Esophagus squamous epithelium (tissue), 5 donors: ENCODE measurements at regions not wholly inside any gene's neighbourhood (a gene's known extent, or its start where the extent isn't known, plus 50 kb on each side); places are given as distances from the start of the nearest gene placed in this dataset.

Source experiments
- DNase-seq: peaks from one replicate; lab custom pipeline; 2025; lab: John Stamatoyannopoulos, UW
- H3K27ac ChIP-seq, 4 donors: fragments of 200-600 bp; sonication (generic); one replicate each; pipeline ENCODE4 v1.5.1; 2016 to 2019; ENCODE audit warnings: mild to moderate bottlenecking in 1 of 4
- H3K27me3 ChIP-seq, 4 donors: fragments of 200-600 bp; sonication (generic); 1 replicate in 3 of 4; 2 replicates in 1 of 4; pipeline versions ENCODE4 v1.5.1 to v1.6.0; 2017 to 2021; ENCODE audit warnings: antibody characterized with exemption in 1 of 4
- H3K36me3 ChIP-seq, 3 donors: fragments of 200-600 bp; sonication (generic); one replicate each; pipeline ENCODE4 v1.5.1; 2016 to 2019
- H3K4me1 ChIP-seq, 3 donors: fragments of 200-600 bp; sonication (generic); one replicate each; pipeline ENCODE4 v1.5.1; 2017 to 2019
- H3K4me3 ChIP-seq, 4 donors: fragments of 200-600 bp; sonication (generic); 1 replicate in 3 of 4; 2 replicates in 1 of 4; pipeline ENCODE4 v1.5.1; 2016 to 2019; ENCODE audit warnings: mild to moderate bottlenecking in 2 of 4, moderate library complexity in 1 of 4
- H3K9me3 ChIP-seq, 3 donors: fragments of 200-600 bp; sonication (generic); one replicate each; pipeline ENCODE4 v1.5.1; 2016 to 2019
- POLR2A ChIP-seq, 4 donors: fragments of 450-650 bp; IDR thresholded peaks; one replicate each; pipeline ENCODE4 v1.6.1; 2017; ENCODE audit warnings: antibody characterized with exemption in 4 of 4, mild to moderate bottlenecking in 4 of 4, moderate library complexity in 3 of 4
- WGBS, 2 donors: methylation state at CpG; one replicate each; pipeline ENCODE4 v1.1.5; 2018; 5-methylcytosine and 5-hydroxymethylcytosine counted together
- intact Hi-C: fragments of 100-400 bp; cut with DNase I; formaldehyde crosslinking; loops from one replicate; pipeline ENCODE4 v1.15.0; 2022
- TF ChIP-seq, protein P1 (sequence below), 6 experiments: fragments of 450-650 bp in 4 of 6; fragments of 200-600 bp in 2 of 6; sonication (generic) in 2 of 6; IDR thresholded peaks; one replicate each; pipeline ENCODE4 v1.5.1; 2016 to 2019; ENCODE audit warnings: antibody characterized with exemption in 6 of 6, mild to moderate bottlenecking in 4 of 6, moderate library complexity in 4 of 6
- donor health status: DM: yes; HTN: yes; CAD: no.

DNA sequence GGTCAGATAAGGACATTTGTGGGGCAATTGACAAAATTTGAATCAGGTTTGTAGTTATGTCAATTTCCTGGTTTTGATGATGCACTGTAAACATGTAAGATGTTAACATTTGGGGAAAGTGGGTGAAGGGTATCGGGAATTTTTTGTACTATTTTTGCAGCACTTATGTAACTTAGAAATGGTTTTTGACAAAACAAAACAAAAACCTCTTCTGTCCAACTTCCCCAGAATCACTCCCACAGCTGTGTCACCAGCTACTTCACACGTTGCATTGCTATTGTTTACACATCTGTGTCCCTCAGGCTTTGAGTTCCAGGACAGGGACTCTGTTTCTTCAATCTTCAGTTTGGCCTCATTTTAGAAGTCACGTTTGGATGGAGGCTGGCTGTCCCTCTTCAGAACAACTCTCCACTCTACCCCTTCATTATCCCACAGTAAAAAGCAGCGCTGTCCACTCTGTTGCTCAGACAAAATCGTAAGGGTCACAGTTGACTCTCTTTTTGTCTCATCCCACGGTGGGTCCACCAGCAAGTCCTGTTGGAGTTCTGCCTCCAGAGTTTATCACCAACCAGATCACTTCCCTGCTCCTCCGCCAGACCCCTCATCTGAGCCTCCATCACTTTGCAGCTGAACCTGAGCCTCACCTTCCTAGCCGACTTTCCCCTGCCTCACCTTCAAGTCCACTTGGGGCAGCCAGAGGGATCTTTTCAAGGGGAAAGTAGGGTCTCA lies 63.2 kb downstream of the NENF start:
- H3K4me3 ChIP-seq = no peak overlapping the region
- H3K36me3 ChIP-seq = no peaks in the 10 kb centered on the region
- no peaks in the 10 kb centered on the region for H3K9me3 ChIP-seq
- no peak overlapping the region for H3K27ac ChIP-seq
- intact Hi-C loops = no loop called here
- no peak for TF ChIP-seq POLR2A (IDR thresholded peaks at IDR 0.05)
- TF ChIP-seq, protein P1, sequence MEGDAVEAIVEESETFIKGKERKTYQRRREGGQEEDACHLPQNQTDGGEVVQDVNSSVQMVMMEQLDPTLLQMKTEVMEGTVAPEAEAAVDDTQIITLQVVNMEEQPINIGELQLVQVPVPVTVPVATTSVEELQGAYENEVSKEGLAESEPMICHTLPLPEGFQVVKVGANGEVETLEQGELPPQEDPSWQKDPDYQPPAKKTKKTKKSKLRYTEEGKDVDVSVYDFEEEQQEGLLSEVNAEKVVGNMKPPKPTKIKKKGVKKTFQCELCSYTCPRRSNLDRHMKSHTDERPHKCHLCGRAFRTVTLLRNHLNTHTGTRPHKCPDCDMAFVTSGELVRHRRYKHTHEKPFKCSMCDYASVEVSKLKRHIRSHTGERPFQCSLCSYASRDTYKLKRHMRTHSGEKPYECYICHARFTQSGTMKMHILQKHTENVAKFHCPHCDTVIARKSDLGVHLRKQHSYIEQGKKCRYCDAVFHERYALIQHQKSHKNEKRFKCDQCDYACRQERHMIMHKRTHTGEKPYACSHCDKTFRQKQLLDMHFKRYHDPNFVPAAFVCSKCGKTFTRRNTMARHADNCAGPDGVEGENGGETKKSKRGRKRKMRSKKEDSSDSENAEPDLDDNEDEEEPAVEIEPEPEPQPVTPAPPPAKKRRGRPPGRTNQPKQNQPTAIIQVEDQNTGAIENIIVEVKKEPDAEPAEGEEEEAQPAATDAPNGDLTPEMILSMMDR (IDR thresholded peaks at IDR 0.05) = no peak
- H3K4me1 ChIP-seq = peaks cover 0 to 5% (median 0%) of the 10 kb centered on the region in 3 donors
- no peak for DNase-seq
- 53 to 70% methylated on average over 7 to 8 of the region's 8 CpGs for WGBS, 2 donors
- no peaks in the 10 kb centered on the region for H3K27me3 ChIP-seq

DNA sequence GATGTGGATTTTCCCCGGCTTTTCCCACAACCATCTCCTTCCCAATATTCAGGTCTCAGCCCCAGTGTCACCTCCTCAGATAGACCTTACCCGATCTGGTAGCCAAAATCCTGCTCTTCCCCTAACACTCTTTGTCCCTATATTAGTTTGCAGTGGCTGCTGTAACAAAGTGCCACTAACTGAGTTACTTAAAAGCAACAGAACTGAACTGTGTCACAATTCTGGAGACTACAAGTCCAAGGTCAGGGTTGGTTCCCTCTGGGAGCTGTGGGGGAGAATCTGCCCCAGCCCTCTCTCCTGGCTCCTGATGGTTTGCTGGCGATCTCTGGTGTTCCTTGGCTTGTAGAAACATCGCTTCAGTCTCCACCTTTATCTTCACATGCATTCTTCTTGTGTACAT lies 64.0 kb downstream of the NENF start:
- H3K36me3 ChIP-seq = no peaks in the 10 kb centered on the region

DNA sequence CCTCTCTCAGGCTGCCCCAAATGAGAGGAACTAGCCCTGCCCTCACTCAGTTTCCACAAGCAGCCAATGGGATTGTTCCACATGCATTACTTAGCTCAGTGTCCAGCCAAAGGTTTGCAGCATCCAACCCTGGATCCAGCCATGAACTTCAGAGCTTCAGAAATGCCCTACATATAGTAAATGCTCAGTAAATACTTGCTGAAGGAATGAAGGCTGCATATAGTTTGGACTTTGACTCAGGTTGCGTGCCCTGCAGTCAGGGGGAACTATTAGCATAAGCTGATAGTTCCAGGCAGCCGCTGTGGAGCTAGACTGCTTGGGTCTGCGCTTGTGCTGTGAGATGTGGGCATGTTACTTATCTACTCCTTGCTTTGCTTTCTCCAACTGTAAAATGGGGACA lies 64.8 kb downstream of the NENF start:
- Histone ChIP-seq H3K27ac (no peak overlapping the region), H3K4me3 (no peak overlapping the region), H3K36me3 (no peaks in the 10 kb centered on the region), H3K9me3 (no peaks in the 10 kb centered on the region), H3K4me1 (peaks cover 0 to 5% (median 0%) of the 10 kb centered on the region in 3 donors), H3K27me3 (no peaks in the 10 kb centered on the region)
- TF ChIP-seq POLR2A (IDR thresholded peaks at IDR 0.05) = no peak
- TF ChIP-seq, protein P1 (IDR thresholded peaks at IDR 0.05) = no peak
- WGBS, 2 donors = 90 to 92% methylated on average over 3 of the region's 3 CpGs
- intact Hi-C loops = no loop called here
- no peak for DNase-seq

More for the DNA sequence above, 64.0 kb downstream of the NENF start:
- no peak overlapping the region for H3K27ac ChIP-seq
- WGBS, 2 donors = 81 to 89% methylated on average over 4 of the region's 4 CpGs
- no peaks in the 10 kb centered on the region for H3K27me3 ChIP-seq
- DNase-seq = no peak
- no peak for TF ChIP-seq POLR2A (IDR thresholded peaks at IDR 0.05)
- TF ChIP-seq, protein P1 (IDR thresholded peaks at IDR 0.05) = no peak
- no peak overlapping the region for H3K4me3 ChIP-seq
- H3K9me3 ChIP-seq = no peaks in the 10 kb centered on the region
- peaks cover 0 to 5% (median 0%) of the 10 kb centered on the region in 3 donors for H3K4me1 ChIP-seq
- intact Hi-C loops = no loop called here

DNA sequence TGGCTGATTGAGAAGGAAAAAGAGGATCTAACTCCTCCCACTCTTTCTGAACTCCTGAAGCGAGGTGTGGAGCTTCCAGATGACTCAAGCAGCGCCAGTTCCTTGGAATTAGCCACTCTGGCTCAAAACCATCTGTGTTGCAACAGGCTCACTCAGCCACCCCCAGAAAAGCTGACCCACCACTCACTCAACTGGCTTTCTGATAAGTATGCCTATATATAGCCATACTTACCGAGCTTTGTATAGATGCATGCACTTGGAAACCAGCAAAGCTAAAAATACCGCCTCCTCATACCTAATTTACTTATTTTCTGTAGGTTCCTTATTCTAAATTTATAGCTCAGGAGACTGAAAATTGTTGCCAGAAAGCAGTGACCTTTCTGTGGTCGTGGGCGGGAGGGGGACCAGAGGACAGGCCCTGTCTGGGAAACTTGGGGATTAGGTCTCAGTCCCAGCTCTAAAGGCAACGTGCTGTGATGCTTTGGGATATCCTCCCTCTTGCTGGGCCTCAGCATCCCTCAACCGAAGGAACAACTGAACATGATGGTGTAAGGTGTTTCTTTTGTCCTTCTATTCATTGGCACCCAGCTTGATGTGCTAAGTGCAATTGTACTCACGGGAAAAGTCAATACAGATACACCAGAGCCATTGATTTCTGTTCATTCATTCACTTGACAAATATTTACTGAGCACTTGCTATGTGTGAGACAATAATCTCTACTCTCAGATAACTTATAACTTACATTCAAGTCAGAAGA lies 65.7 kb downstream of the NENF start:
- no peaks in the 10 kb centered on the region for H3K9me3 ChIP-seq
- no peak overlapping the region for H3K4me3 ChIP-seq
- peaks cover 0 to 5% (median 0%) of the 10 kb centered on the region in 3 donors for H3K4me1 ChIP-seq
- H3K27ac ChIP-seq = no peak overlapping the region
- TF ChIP-seq, protein P1 (IDR thresholded peaks at IDR 0.05) = no peak
- no peak for TF ChIP-seq POLR2A (IDR thresholded peaks at IDR 0.05)
- DNase-seq = no peak
- H3K36me3 ChIP-seq = no peaks in the 10 kb centered on the region
- WGBS, 2 donors = 62 to 68% methylated on average over 9 of the region's 9 CpGs
- no peaks in the 10 kb centered on the region for H3K27me3 ChIP-seq
- intact Hi-C loops = no loop called here

DNA sequence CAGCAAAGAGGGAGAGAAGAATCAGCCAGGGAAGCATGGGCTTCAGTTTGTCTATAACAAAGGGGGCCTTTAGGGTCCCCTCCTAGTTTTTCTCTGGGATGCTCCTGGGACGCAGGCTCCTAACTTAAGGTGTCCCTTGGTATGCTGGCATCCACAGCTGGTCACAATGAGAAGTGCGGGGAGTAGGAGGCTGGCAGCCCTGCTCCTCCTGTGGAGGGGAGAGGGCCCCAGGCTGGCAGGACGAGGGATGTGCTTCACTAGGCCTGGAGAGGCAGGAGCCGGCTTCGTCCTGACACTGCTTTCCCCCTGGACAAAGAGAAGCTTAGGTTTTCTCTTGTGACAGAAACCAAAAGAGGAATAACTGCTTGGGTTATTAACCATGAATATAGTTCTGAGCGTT lies 67.6 kb downstream of the NENF start:
- TF ChIP-seq, protein P1 (IDR thresholded peaks at IDR 0.05) = no peak
- TF ChIP-seq POLR2A (IDR thresholded peaks at IDR 0.05) = no peak
- no peak for DNase-seq
- WGBS, 2 donors = 80 to 86% methylated on average over 4 to 5 of the region's 6 CpGs
- peaks cover 0 to 5% (median 0%) of the 10 kb centered on the region in 3 donors for H3K4me1 ChIP-seq
- intact Hi-C loops = no loop called here
- no peaks in the 10 kb centered on the region for H3K36me3 ChIP-seq
- no peaks in the 10 kb centered on the region for H3K27me3 ChIP-seq
- H3K4me3 ChIP-seq = no peak overlapping the region
- H3K27ac ChIP-seq = no peak overlapping the region
- H3K9me3 ChIP-seq = no peaks in the 10 kb centered on the region
